ENCODE measurements at regions not wholly inside any gene's neighbourhood (a gene's known extent, or its start where the extent isn't known, plus 50 kb on each side); places are given as distances from the start of the nearest gene placed in this dataset.

- DNase-seq (ENCODE audit: low spot score), result no peak
Observed at GRCh38 chr4:163622379-163623035, 128.0 kb downstream of the TMA16 start.

- no peak for DNase-seq (ENCODE audit: low spot score)
Observed at GRCh38 chr4:163623787-163624186, 129.3 kb downstream of the TMA16 start.

- no peak for DNase-seq (ENCODE audit: low spot score)
Observed at GRCh38 chr4:163624727-163625126, 130.2 kb downstream of the TMA16 start.

- no peak for DNase-seq (ENCODE audit: low spot score)
Observed at GRCh38 chr4:163631288-163631687, 136.8 kb downstream of the TMA16 start.

- no peak for DNase-seq (ENCODE audit: low spot score)
Observed at GRCh38 chr4:163638909-163639308, 144.4 kb downstream of the TMA16 start.

GRCh38 chr4:163649557-163650091 is 155.1 kb downstream of the TMA16 start:
- no peak for DNase-seq (ENCODE audit: low spot score)

- no peak for DNase-seq (ENCODE audit: low spot score)
Observed at GRCh38 chr4:163651761-163652160, 157.3 kb downstream of the TMA16 start.

GRCh38 chr4:163654621-163655020 is 160.1 kb downstream of the TMA16 start:
- no peak for DNase-seq (ENCODE audit: low spot score)

- DNase-seq (ENCODE audit: low spot score), result no peak
Observed at GRCh38 chr4:163660636-163661035, 166.1 kb downstream of the TMA16 start.

GRCh38 chr4:163662768-163663167 is 168.3 kb downstream of the TMA16 start:
- DNase-seq (ENCODE audit: low spot score), result no peak

GRCh38 chr4:163663454-163664225 is 169.2 kb downstream of the TMA16 start:
- DNase-seq (ENCODE audit: low spot score), result no peak

- no peak for DNase-seq (ENCODE audit: low spot score)
Observed at GRCh38 chr4:163665101-163665500, 170.6 kb downstream of the TMA16 start.

- DNase-seq (ENCODE audit: low spot score), result no peak
Observed at GRCh38 chr4:163665521-163666331, 171.2 kb downstream of the TMA16 start.

- DNase-seq (ENCODE audit: low spot score), result no peak
Observed at GRCh38 chr4:163666332-163666873, 171.9 kb downstream of the TMA16 start.

GRCh38 chr4:163672751-163673150 is 178.3 kb downstream of the TMA16 start:
- DNase-seq (ENCODE audit: low spot score), result no peak

GRCh38 chr4:163673848-163674697 is 179.6 kb downstream of the TMA16 start:
- no peak for DNase-seq (ENCODE audit: low spot score)

GRCh38 chr4:163679189-163679588 is 184.7 kb downstream of the TMA16 start:
- peak; percentile 36 for DNase-seq (ENCODE audit: low spot score)

- no peak for DNase-seq (ENCODE audit: low spot score)
Observed at GRCh38 chr4:163680386-163681098, 186.1 kb downstream of the TMA16 start.

- peak; percentile 42 for DNase-seq (ENCODE audit: low spot score)
Observed at GRCh38 chr4:163681208-163681821, 186.8 kb downstream of the TMA16 start.

GRCh38 chr4:163688856-163689255 is 194.4 kb downstream of the TMA16 start:
- DNase-seq (ENCODE audit: low spot score), result no peak
